Pancreas (tissue), 10 donors: ENCODE measurements at regions not wholly inside any gene's neighbourhood (a gene's known extent, or its start where the extent isn't known, plus 50 kb on each side); places are given as distances from the start of the nearest gene placed in this dataset.

ENCODE experiments used
- ATAC-seq, 4 donors: fragments of 200-7000 bp; cut with Tn5 transposase; one replicate each; pipeline versions ENCODE4 v1.8.0 to v1.9.1; 2020; ENCODE audit warnings: mild to moderate bottlenecking in 4 of 4, moderate library complexity in 4 of 4
- DNase-seq, 6 donors: peaks; one replicate each; pipeline ENCODE4 v3.0.0-alpha.2; 2020
- FAIRE-seq: peaks from 2 replicates; lab custom pipeline; 2012; peaks lifted over from hg19 to GRCh38; lab: Jason Lieb, UNC
- H3K27ac ChIP-seq, 4 donors: fragments of 200-600 bp; sonication (generic); 1 replicate in 3 of 4; 2 replicates in 1 of 4; pipeline versions ENCODE4 v1.5.0 to v1.8.0; 2020
- H3K27me3 ChIP-seq, 4 donors: fragments of 200-600 bp; one replicate each; pipeline ENCODE4 v1.8.0; 2021
- H3K36me3 ChIP-seq, 3 donors: fragments of 200-600 bp; sonication (generic) in 1 of 3; one replicate each; pipeline versions ENCODE4 v1.5.0 to v1.8.0; 2020 to 2021
- H3K4me1 ChIP-seq, 3 donors: fragments of 200-600 bp; one replicate each; pipeline ENCODE4 v1.8.0; 2021
- H3K4me3 ChIP-seq, 4 donors: fragments of 200-600 bp; sonication (generic) in 2 of 4; one replicate each; pipeline versions ENCODE4 v1.5.0 to v1.8.0; 2020 to 2021
- H3K9me3 ChIP-seq, 4 donors: fragments of 200-600 bp; one replicate each; pipeline ENCODE4 v1.8.0; 2021
- CTCF ChIP-seq, 4 donors: fragments of 200-600 bp; sonication (generic) in 3 of 4; IDR thresholded peaks; one replicate each; pipeline versions ENCODE4 v1.5.0 to v1.8.0; 2021; ENCODE audit warnings: antibody characterized with exemption in 4 of 4
- WGBS, 2 donors: extraction: QIAGEN DNeasy Blood & Tissue Kit; methylation state at CpG; one replicate each; pipeline ENCODE4 v1.1.7; 2013; 5-methylcytosine and 5-hydroxymethylcytosine counted together
- intact Hi-C, 3 donors: fragments of 100-400 bp; cut with DNase I; formaldehyde crosslinking; loops; one replicate each; pipeline versions ENCODE4 v1.11.1 to v1.14.2; 2022
- donor health status: healthy with polysubstance abuse.
- donor health status: DM: no; HTN: no; CAD: no; lungs with moderate emphysema.
- donor health status: DM: no; HTN: no; CAD: no.
- donor health status: control.
- donor health status: control.
- donor health status: Bipolar disorder and iron deficiency.
- donor health status: DM: yes; HTN: yes; CAD: no.
- donor health status: DM: no; HTN: no; CAD: no.
- donor health status: DM: no; HTN: no; CAD: no.
- donor health status: DM: yes; HTN: yes; CAD: no.

GRCh38 chr2:168369031-168369430, 87.0 kb upstream of the CERS6 start:
- H3K27me3 ChIP-seq = no peaks in the 10 kb centered on the region
- H3K27ac ChIP-seq = no peak overlapping the region
- H3K36me3 ChIP-seq = no peaks in the 10 kb centered on the region
- no peaks in the 10 kb centered on the region for H3K4me1 ChIP-seq
- DNase-seq (no peak), ATAC-seq (peak in 2 of 4 donors; percentile 22 to 42), FAIRE-seq (no peak)
- no peak for TF ChIP-seq CTCF (IDR thresholded peaks at IDR 0.05)
- 77 to 80% methylated on average over 2 of the region's 2 CpGs for WGBS, 2 donors
- intact Hi-C loops = no loop called here
- no peak overlapping the region for H3K4me3 ChIP-seq
- no peaks in the 10 kb centered on the region for H3K9me3 ChIP-seq

GRCh38 chr2:168371273-168372019, 84.6 kb upstream of the CERS6 start:
- intact Hi-C loops = no loop called here
- FAIRE-seq (no peak), ATAC-seq (no peak), DNase-seq (no peak)
- Histone ChIP-seq H3K27me3 (no peaks in the 10 kb centered on the region), H3K9me3 (no peaks in the 10 kb centered on the region), H3K4me3 (no peak overlapping the region), H3K27ac (no peak overlapping the region), H3K4me1 (no peaks in the 10 kb centered on the region), H3K36me3 (no peaks in the 10 kb centered on the region)
- no peak for TF ChIP-seq CTCF (IDR thresholded peaks at IDR 0.05)
- WGBS, 2 donors = 82 to 91% methylated on average over 4 of the region's 4 CpGs

DNA sequence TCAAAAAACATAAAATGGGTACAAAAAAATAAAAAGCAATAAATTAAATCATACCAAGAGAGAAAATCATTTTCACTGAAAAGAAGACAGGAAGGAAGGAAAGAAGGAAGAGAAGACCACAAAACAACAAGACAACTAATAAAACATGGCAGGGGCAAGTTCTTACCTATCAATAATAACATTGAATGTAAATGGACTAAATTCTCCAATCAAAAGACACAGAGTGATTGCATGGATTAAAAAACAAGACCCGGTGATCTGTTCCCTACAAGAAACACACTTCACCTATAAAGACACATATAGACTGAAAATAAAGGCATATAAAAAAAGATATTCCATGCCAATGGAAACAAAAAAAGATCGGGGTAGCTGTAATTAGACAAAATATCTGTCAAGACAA, 82.6 kb upstream of the CERS6 start:
- Histone ChIP-seq H3K27ac (no peak overlapping the region), H3K4me3 (no peak overlapping the region), H3K4me1 (no peaks in the 10 kb centered on the region), H3K9me3 (no peaks in the 10 kb centered on the region), H3K27me3 (no peaks in the 10 kb centered on the region), H3K36me3 (no peaks in the 10 kb centered on the region)
- ATAC-seq (no peak), FAIRE-seq (no peak), DNase-seq (no peak)
- TF ChIP-seq CTCF (IDR thresholded peaks at IDR 0.05) = no peak
- WGBS, 2 donors = 90 to 93% methylated on average over 2 of the region's 2 CpGs
- intact Hi-C loops = no loop called here

DNA sequence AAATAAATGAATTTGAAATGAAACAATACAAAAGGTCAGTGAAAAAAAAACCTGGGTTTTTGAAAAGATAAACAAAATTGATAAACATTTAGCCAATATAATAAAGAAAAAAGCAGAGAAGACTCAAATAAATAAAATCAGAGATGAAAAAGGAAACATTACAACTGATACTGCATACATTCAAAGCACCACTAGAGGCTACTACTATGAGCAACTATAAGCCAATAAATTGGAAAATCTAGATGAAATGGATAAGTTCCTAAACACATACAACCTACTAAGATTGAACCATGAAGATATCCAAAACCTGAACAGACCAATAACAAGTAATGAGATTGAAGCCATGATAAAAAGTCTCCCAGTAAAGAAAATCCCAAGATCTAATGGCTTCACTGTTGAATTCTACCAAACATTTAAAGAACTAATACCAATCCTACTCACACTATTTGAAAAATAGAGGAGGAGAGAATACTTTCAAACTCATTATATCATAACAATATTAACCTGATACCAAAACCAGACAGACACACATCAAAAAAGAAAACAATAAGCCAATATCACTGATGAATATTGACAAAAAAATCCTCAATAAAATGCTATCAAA, 80.8 kb upstream of the CERS6 start:
- no peak for ATAC-seq
- no peaks in the 10 kb centered on the region for H3K4me1 ChIP-seq
- no peaks in the 10 kb centered on the region for H3K9me3 ChIP-seq
- H3K27ac ChIP-seq = no peak overlapping the region
- no peak overlapping the region for H3K4me3 ChIP-seq
- H3K27me3 ChIP-seq = no peaks in the 10 kb centered on the region
- intact Hi-C loops = no loop called here
- TF ChIP-seq CTCF (IDR thresholded peaks at IDR 0.05) = no peak
- FAIRE-seq = no peak
- no peak for DNase-seq
- H3K36me3 ChIP-seq = no peaks in the 10 kb centered on the region
